ENCODE measurements at regions not wholly inside any gene's neighbourhood (a gene's known extent, or its start where the extent isn't known, plus 50 kb on each side); places are given as distances from the start of the nearest gene placed in this dataset.

DNA sequence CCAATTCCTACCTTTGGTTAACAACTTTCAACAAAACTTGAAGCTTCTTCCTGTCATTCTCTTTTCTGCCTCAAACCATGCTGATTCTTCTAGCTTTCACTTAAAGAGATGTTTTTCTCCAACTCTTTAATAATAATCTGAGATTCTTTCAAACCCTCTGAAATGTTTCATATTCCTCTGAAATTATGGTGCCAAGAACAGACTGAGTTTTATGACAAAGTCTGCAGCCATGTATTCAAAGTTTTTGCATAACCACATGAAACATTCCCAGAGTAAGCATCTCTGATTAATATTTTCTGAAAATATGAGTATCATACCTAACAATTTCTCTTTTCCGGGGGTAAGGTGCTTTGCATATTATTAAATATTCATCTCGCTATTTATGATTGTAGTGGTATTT is 59.1 kb upstream of the DCN start:
- no peak for DNase-seq (ENCODE audit: low spot score)

- no peak for DNase-seq (ENCODE audit: low spot score)
Measured at GRCh38 chr12:91240386-91241095, 57.9 kb upstream of the DCN start.

- no peak for DNase-seq (ENCODE audit: low spot score)
Measured at GRCh38 chr12:91239481-91239880, 56.9 kb upstream of the DCN start.

All from RKO (cell line).